ENCODE measurements at regions not wholly inside any gene's neighbourhood (a gene's known extent, or its start where the extent isn't known, plus 50 kb on each side); places are given as distances from the start of the nearest gene placed in this dataset.

DNA sequence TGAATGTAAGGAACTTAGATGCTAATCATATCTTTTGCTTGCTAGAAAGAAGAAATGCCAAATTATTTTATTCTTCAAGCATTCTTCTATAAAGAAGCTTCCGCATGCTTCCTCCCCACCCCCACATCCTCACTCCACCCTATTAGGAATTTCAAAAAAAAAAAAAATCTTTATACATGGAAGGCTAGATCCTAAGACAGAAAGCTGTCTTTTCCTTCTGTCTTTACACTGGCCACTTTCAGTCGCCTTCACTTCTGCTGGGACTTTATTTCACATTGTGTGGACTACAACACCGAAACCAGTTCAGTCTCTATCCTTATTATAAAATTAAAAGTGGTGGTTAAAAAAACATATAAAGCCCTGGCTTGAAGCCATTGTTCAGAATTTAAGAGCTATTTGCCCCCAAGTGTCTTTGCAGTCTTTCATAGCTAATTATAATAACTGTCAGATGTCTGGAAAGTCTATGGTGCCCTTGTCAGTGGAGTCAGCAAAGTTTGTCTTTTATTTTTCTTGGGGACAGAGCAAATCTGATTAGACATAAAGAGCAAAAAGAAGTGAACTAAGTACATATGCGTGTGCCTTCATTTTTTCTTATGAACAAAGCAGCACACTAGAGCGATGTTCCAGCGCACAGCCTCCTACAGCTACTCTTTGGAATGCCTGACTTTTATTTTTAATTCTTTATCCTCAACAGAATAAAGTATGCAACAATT, 297.7 kb downstream of the PTPRC start:
- H3K36me3 ChIP-seq (ENCODE audit: insufficient read depth, low read depth, low read length), result no peaks in the 10 kb centered on the region
- no peaks in the 10 kb centered on the region for H3K9me3 ChIP-seq (ENCODE audit: insufficient read depth, low read depth, low read length)
- no peak overlapping the region for H3K27ac ChIP-seq (ENCODE audit: low read length)
- H3K4me1 ChIP-seq (ENCODE audit: insufficient read depth, low read length), result peaks cover 5% of the 10 kb centered on the region; the same call in 1 of the 2 replicates
- no peaks in the 10 kb centered on the region for H3K27me3 ChIP-seq (ENCODE audit: insufficient read depth, low read length)
- peak overlapping the region; percentile 63; the same call in 1 of the 2 replicates for H3K4me3 ChIP-seq (ENCODE audit: low read length)
- peak overlapping the region; percentile 61; the same call in 1 of the 2 replicates for H3K9ac ChIP-seq (ENCODE audit: low read depth, low read length)

- H3K27ac ChIP-seq (ENCODE audit: low read length), result no peak overlapping the region
- no peaks in the 10 kb centered on the region for H3K9me3 ChIP-seq (ENCODE audit: insufficient read depth, low read depth, low read length)
- H3K9ac ChIP-seq (ENCODE audit: low read depth, low read length), result peak overlapping the region; percentile 61; the same call in 1 of the 2 replicates
- no peaks in the 10 kb centered on the region for H3K27me3 ChIP-seq (ENCODE audit: insufficient read depth, low read length)
- H3K4me3 ChIP-seq (ENCODE audit: low read length), result peak overlapping the region; percentile 63
- peaks cover 4% of the 10 kb centered on the region; the same call in 1 of the 2 replicates for H3K4me1 ChIP-seq (ENCODE audit: insufficient read depth, low read length)
- no peaks in the 10 kb centered on the region for H3K36me3 ChIP-seq (ENCODE audit: insufficient read depth, low read depth, low read length)
Measured at GRCh38 chr1:198937231-198938031, 298.6 kb downstream of the PTPRC start.

GRCh38 chr1:198939286-198939685, 300.4 kb downstream of the PTPRC start:
- Histone ChIP-seq H3K9me3 (ENCODE audit: insufficient read depth, low read depth, low read length) (no peaks in the 10 kb centered on the region), H3K36me3 (ENCODE audit: insufficient read depth, low read depth, low read length) (no peaks in the 10 kb centered on the region), H3K27me3 (ENCODE audit: insufficient read depth, low read length) (no peaks in the 10 kb centered on the region), H3K27ac (ENCODE audit: low read length) (no peak overlapping the region), H3K4me3 (ENCODE audit: low read length) (no peak overlapping the region), H3K4me1 (ENCODE audit: insufficient read depth, low read length) (no peaks in the 10 kb centered on the region), H3K9ac (ENCODE audit: low read depth, low read length) (no peak overlapping the region)

GRCh38 chr1:198939956-198940355, 301.1 kb downstream of the PTPRC start:
- H3K9ac ChIP-seq (ENCODE audit: low read depth, low read length), result no peak overlapping the region
- H3K9me3 ChIP-seq (ENCODE audit: insufficient read depth, low read depth, low read length), result no peaks in the 10 kb centered on the region
- no peaks in the 10 kb centered on the region for H3K36me3 ChIP-seq (ENCODE audit: insufficient read depth, low read depth, low read length)
- no peaks in the 10 kb centered on the region for H3K27me3 ChIP-seq (ENCODE audit: insufficient read depth, low read length)
- no peaks in the 10 kb centered on the region for H3K4me1 ChIP-seq (ENCODE audit: insufficient read depth, low read length)
- H3K27ac ChIP-seq (ENCODE audit: low read length), result no peak overlapping the region
- no peak overlapping the region for H3K4me3 ChIP-seq (ENCODE audit: low read length)

DNA sequence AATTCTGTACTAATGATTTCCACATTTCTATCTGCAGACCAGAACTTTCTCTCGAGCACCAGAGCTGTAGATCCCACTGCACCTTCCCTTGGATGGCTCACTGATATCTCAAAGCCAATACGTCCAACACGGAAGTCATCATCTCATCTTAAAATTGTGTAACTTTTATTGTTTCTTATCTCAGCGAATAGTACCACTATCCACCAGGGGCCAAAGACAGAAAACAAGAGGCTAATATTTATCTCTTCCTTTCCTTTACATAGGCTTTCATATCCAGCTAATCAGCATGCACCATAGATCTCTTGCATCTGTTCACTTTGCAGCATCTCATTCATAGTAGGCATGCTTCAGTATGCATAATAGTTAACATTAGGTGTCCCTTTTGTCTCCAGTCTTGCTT, 303.6 kb downstream of the PTPRC start:
- Histone ChIP-seq H3K9me3 (ENCODE audit: insufficient read depth, low read depth, low read length) (no peaks in the 10 kb centered on the region), H3K36me3 (ENCODE audit: insufficient read depth, low read depth, low read length) (no peaks in the 10 kb centered on the region), H3K27ac (ENCODE audit: low read length) (no peak overlapping the region), H3K4me3 (ENCODE audit: low read length) (no peak overlapping the region), H3K9ac (ENCODE audit: low read depth, low read length) (no peak overlapping the region), H3K27me3 (ENCODE audit: insufficient read depth, low read length) (no peaks in the 10 kb centered on the region), H3K4me1 (ENCODE audit: insufficient read depth, low read length) (no peaks in the 10 kb centered on the region)

- Histone ChIP-seq H3K27ac (ENCODE audit: low read length) (no peak overlapping the region), H3K27me3 (ENCODE audit: insufficient read depth, low read length) (no peaks in the 10 kb centered on the region), H3K9me3 (ENCODE audit: insufficient read depth, low read depth, low read length) (no peaks in the 10 kb centered on the region), H3K36me3 (ENCODE audit: insufficient read depth, low read depth, low read length) (no peaks in the 10 kb centered on the region), H3K9ac (ENCODE audit: low read depth, low read length) (no peak overlapping the region), H3K4me1 (ENCODE audit: insufficient read depth, low read length) (no peaks in the 10 kb centered on the region), H3K4me3 (ENCODE audit: low read length) (no peak overlapping the region)
Measured at GRCh38 chr1:198943484-198944187, 304.8 kb downstream of the PTPRC start.

DNA sequence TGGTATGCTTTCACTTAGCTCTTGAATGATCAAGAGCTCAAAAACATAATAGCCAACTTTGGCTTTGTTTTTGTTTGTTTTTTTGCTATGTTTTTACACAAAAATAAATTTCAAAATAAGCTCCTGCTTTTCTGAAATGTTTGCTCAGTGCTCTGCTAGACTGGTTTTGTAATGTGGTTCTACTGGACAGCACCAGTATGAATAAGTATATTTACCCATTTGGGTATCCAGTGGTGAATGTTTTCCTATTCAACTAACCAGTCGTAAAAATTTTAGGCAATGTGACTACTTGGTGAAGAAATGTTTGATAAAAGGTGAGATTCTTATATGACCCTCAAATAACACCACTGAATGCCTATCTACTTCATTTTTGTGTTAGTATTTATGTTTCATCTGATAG, 308.6 kb downstream of the PTPRC start:
- H3K36me3 ChIP-seq (ENCODE audit: insufficient read depth, low read depth, low read length), result no peaks in the 10 kb centered on the region
- H3K9me3 ChIP-seq (ENCODE audit: insufficient read depth, low read depth, low read length), result no peaks in the 10 kb centered on the region
- no peaks in the 10 kb centered on the region for H3K4me1 ChIP-seq (ENCODE audit: insufficient read depth, low read length)
- H3K27ac ChIP-seq (ENCODE audit: low read length), result no peak overlapping the region
- H3K9ac ChIP-seq (ENCODE audit: low read depth, low read length), result no peak overlapping the region
- H3K27me3 ChIP-seq (ENCODE audit: insufficient read depth, low read length), result no peaks in the 10 kb centered on the region
- H3K4me3 ChIP-seq (ENCODE audit: low read length), result no peak overlapping the region

- Histone ChIP-seq H3K9me3 (ENCODE audit: insufficient read depth, low read depth, low read length) (no peaks in the 10 kb centered on the region), H3K4me3 (ENCODE audit: low read length) (no peak overlapping the region), H3K4me1 (ENCODE audit: insufficient read depth, low read length) (no peaks in the 10 kb centered on the region), H3K36me3 (ENCODE audit: insufficient read depth, low read depth, low read length) (no peaks in the 10 kb centered on the region), H3K27ac (ENCODE audit: low read length) (no peak overlapping the region), H3K27me3 (ENCODE audit: insufficient read depth, low read length) (no peaks in the 10 kb centered on the region), H3K9ac (ENCODE audit: low read depth, low read length) (no peak overlapping the region)
Measured at GRCh38 chr1:198948895-198949659, 310.2 kb downstream of the PTPRC start.

GRCh38 chr1:198950036-198950435, 311.2 kb downstream of the PTPRC start:
- Histone ChIP-seq H3K27me3 (ENCODE audit: insufficient read depth, low read length) (no peaks in the 10 kb centered on the region), H3K4me3 (ENCODE audit: low read length) (no peak overlapping the region), H3K9ac (ENCODE audit: low read depth, low read length) (no peak overlapping the region), H3K4me1 (ENCODE audit: insufficient read depth, low read length) (no peaks in the 10 kb centered on the region), H3K9me3 (ENCODE audit: insufficient read depth, low read depth, low read length) (no peaks in the 10 kb centered on the region), H3K36me3 (ENCODE audit: insufficient read depth, low read depth, low read length) (no peaks in the 10 kb centered on the region), H3K27ac (ENCODE audit: low read length) (no peak overlapping the region)

- Histone ChIP-seq H3K9me3 (ENCODE audit: insufficient read depth, low read depth, low read length) (no peaks in the 10 kb centered on the region), H3K4me3 (ENCODE audit: low read length) (no peak overlapping the region), H3K27me3 (ENCODE audit: insufficient read depth, low read length) (no peaks in the 10 kb centered on the region), H3K27ac (ENCODE audit: low read length) (no peak overlapping the region), H3K4me1 (ENCODE audit: insufficient read depth, low read length) (no peaks in the 10 kb centered on the region), H3K9ac (ENCODE audit: low read depth, low read length) (no peak overlapping the region), H3K36me3 (ENCODE audit: insufficient read depth, low read depth, low read length) (no peaks in the 10 kb centered on the region)
Measured at GRCh38 chr1:198955085-198955484, 316.2 kb downstream of the PTPRC start.

DNA sequence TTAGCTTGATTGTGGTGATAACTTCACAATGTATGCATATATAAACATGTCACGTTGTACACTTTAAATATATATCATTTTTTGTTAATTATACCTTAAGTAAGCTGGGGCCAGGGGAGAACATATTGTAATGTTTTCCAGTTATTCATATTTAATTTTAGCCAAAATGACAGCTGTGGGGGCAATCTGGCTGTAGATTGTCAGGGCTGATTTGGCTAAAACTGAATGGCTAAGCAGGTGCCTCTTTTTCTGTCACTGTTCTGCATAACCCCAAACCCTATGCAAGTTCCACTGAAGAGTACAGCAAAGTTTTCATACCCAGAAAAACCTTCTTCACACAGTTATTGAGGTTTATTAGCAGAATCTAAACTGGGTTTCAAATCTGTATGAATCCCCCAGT, 318.2 kb downstream of the PTPRC start:
- H3K27me3 ChIP-seq (ENCODE audit: insufficient read depth, low read length), result no peaks in the 10 kb centered on the region
- no peak overlapping the region for H3K9ac ChIP-seq (ENCODE audit: low read depth, low read length)
- H3K27ac ChIP-seq (ENCODE audit: low read length), result no peak overlapping the region
- H3K4me3 ChIP-seq (ENCODE audit: low read length), result no peak overlapping the region
- H3K9me3 ChIP-seq (ENCODE audit: insufficient read depth, low read depth, low read length), result no peaks in the 10 kb centered on the region
- H3K36me3 ChIP-seq (ENCODE audit: insufficient read depth, low read depth, low read length), result no peaks in the 10 kb centered on the region
- no peaks in the 10 kb centered on the region for H3K4me1 ChIP-seq (ENCODE audit: insufficient read depth, low read length)

Data from iPS-20b (cell line).